ENCODE measurements at regions not wholly inside any gene's neighbourhood (a gene's known extent, or its start where the extent isn't known, plus 50 kb on each side); places are given as distances from the start of the nearest gene placed in this dataset.

- TF ChIP-seq YY1 (IDR thresholded peaks at IDR 0.05; ENCODE audit: extremely low read depth, insufficient replicate concordance, low read depth, low read length) (no peak), POLR2A (IDR thresholded peaks at IDR 0.05; ENCODE audit: borderline replicate concordance, extremely low read depth, insufficient read depth, insufficient read length) (no peak), REST (IDR thresholded peaks at IDR 0.05; ENCODE audit: low read depth) (no peak)
These were observed 94.9 kb upstream of the RBBP8 start (continued) for GRCh38 chr18:22838221-22838620.

GRCh38 chr18:22838639-22839277, 94.4 kb upstream of the RBBP8 start:
- no peaks in the 10 kb centered on the region for H4K20me1 ChIP-seq (ENCODE audit: insufficient read depth)
- intact Hi-C loops (cut with micrococcal nuclease), result no loop called here
- no peaks in the 10 kb centered on the region for H3K79me2 ChIP-seq (ENCODE audit: insufficient read depth, low read length)
- ChIA-PET POLR2A (interaction anchor here (1.4 kb wide), 1 partner anchor 94 kb away, joined by 3 read pairs; the partner anchor contains the start of gene RBBP8), CTCF (interaction anchor here (0.6 kb wide), 1 partner anchor 127 kb away, joined by 3 read pairs; no protein-coding TSS in a partner anchor), RAD21 (ENCODE audit: low non-redundant PET in 1 of 2, low total read pairs in 2 of 2, uncharacterized antibody in 2 of 2, unreplicated experiment in 2 of 2) (interaction anchor here in 1 of 2 experiments (0.6 kb wide), 1 partner anchor 287 kb away, joined by 4 read pairs; no protein-coding TSS in a partner anchor)
- no peak for DNase-seq (ENCODE audit: low read depth, low spot score)
- no peak overlapping the region for H2AFZ ChIP-seq (ENCODE audit: low read depth, low read length, poor library complexity, severe bottlenecking)
- no peak overlapping the region for H3K4me2 ChIP-seq (ENCODE audit: low read length)
- no TSS peak for BruUV-seq (replicated peaks)
- H3K27ac ChIP-seq (ENCODE audit: low read depth, low read length), result no peak overlapping the region
- no peak overlapping the region for H3K9ac ChIP-seq (ENCODE audit: low read length)
- no peaks in the 10 kb centered on the region for H3K27me3 ChIP-seq (ENCODE audit: insufficient read depth, low read length)
- no peaks in the 10 kb centered on the region for H3K9me2 ChIP-seq (ENCODE audit: insufficient read depth)
- no peak for ATAC-seq
- H3K36me3 ChIP-seq (ENCODE audit: control insufficient read depth in 1 of 2, insufficient read depth in 2 of 2, low read length in 2 of 2), result no peaks in the 10 kb centered on the region
- no peaks in the 10 kb centered on the region for H3K9me3 ChIP-seq (ENCODE audit: control insufficient read depth in 1 of 2, insufficient read depth in 1 of 2, low read depth in 1 of 2, low read length in 2 of 2)
- peaks cover under 1 to 2% of the 10 kb centered on the region in 2 experiments; a peak in 3 of 4 replicates for H3K4me1 ChIP-seq (ENCODE audit: control insufficient read depth in 1 of 2, insufficient read depth in 2 of 2, low read length in 2 of 2)
- no peak overlapping the region for H3K4me3 ChIP-seq (replicated peaks in 1 of 2; ENCODE audit: low read depth in 1 of 2, low read length in 2 of 2)
- TF ChIP-seq ZNF274 (IDR thresholded peaks at IDR 0.05; ENCODE audit: low read depth, low read length) (no peak), CEBPB (IDR thresholded peaks at IDR 0.05; ENCODE audit: low read depth) (no peak), ZBTB33 (IDR thresholded peaks at IDR 0.05; ENCODE audit: extremely low read depth, insufficient replicate concordance, low read length) (no peak), SP1 (IDR thresholded peaks at IDR 0.05; ENCODE audit: low read depth) (no peak), TCF7L2 (IDR thresholded peaks at IDR 0.05; ENCODE audit: borderline replicate concordance, extremely low read depth, insufficient read depth, insufficient read length) (no peak), POLR2AphosphoS5 (IDR thresholded peaks at IDR 0.05; ENCODE audit: low read depth, low read length) (no peak), CTCF (IDR thresholded peaks at IDR 0.05 in 2 of 3, conservative IDR thresholded peaks at IDR 0.05 in 1 of 3; ENCODE audit: borderline replicate concordance in 1 of 3, insufficient read depth in 1 of 3, low read depth in 2 of 3, low read length in 2 of 3) (no peak), ATF3 (IDR thresholded peaks at IDR 0.05) (no peak), SIN3A (IDR thresholded peaks at IDR 0.05; ENCODE audit: low read depth) (no peak), MAX (IDR thresholded peaks at IDR 0.05) (no peak), YY1 (IDR thresholded peaks at IDR 0.05; ENCODE audit: extremely low read depth, insufficient replicate concordance, low read depth, low read length) (no peak), EZH2phosphoT487 (IDR thresholded peaks at IDR 0.05; ENCODE audit: borderline replicate concordance) (no peak), RAD21 (IDR thresholded peaks at IDR 0.05; ENCODE audit: low read depth) (no peak), JUND (IDR thresholded peaks at IDR 0.05) (no peak)

Measured in HCT116 (cell line).